Activated CD4-positive, alpha-beta memory T cell treated with anti-CD3 and anti-CD28 coated beads for 36 hours (primary cell): ENCODE measurements at regions not wholly inside any gene's neighbourhood (a gene's known extent, or its start where the extent isn't known, plus 50 kb on each side); places are given as distances from the start of the nearest gene placed in this dataset.

Source experiments
- CTCF ChIA-PET: fragments of 350-600 bp; sonication (Branson Sonifier 250); formaldehyde crosslinking; loops from one replicate; lab custom pipeline; 2021; ENCODE audit warnings: antibody characterized with exemption, inconsistent platforms; lab: Charles Lee
- POLR2A ChIA-PET: fragments of 350-600 bp; sonication (Branson Sonifier 250); formaldehyde crosslinking; loops from one replicate; lab custom pipeline; 2021; ENCODE audit warnings: antibody characterized with exemption; lab: Charles Lee
- DNase-seq: peaks from one replicate; pipeline ENCODE4 v3.0.0-alpha.2; 2020
- H3K27ac Mint-ChIP-seq: one replicate; pipeline ENCODE4 v1.8.0; 2021; ENCODE audit warnings: mixed read lengths
- H3K27me3 Mint-ChIP-seq: one replicate; pipeline ENCODE4 v1.8.0; 2021; ENCODE audit warnings: mixed read lengths
- H3K36me3 Mint-ChIP-seq: one replicate; pipeline ENCODE4 v1.8.0; 2021; ENCODE audit warnings: mixed read lengths
- H3K4me1 Mint-ChIP-seq: one replicate; pipeline ENCODE4 v1.8.0; 2021; ENCODE audit warnings: low read depth, mixed read lengths
- H3K4me3 Mint-ChIP-seq: one replicate; pipeline ENCODE4 v1.8.0; 2021; ENCODE audit warnings: mild to moderate bottlenecking, mixed read lengths
- H3K9me3 Mint-ChIP-seq: one replicate; pipeline ENCODE4 v1.8.0; 2021; ENCODE audit warnings: mixed read lengths
- intact Hi-C: fragments of 100-400 bp; cut with micrococcal nuclease; formaldehyde crosslinking; loops from one replicate; pipeline ENCODE4 v1.15.1; 2023

DNA sequence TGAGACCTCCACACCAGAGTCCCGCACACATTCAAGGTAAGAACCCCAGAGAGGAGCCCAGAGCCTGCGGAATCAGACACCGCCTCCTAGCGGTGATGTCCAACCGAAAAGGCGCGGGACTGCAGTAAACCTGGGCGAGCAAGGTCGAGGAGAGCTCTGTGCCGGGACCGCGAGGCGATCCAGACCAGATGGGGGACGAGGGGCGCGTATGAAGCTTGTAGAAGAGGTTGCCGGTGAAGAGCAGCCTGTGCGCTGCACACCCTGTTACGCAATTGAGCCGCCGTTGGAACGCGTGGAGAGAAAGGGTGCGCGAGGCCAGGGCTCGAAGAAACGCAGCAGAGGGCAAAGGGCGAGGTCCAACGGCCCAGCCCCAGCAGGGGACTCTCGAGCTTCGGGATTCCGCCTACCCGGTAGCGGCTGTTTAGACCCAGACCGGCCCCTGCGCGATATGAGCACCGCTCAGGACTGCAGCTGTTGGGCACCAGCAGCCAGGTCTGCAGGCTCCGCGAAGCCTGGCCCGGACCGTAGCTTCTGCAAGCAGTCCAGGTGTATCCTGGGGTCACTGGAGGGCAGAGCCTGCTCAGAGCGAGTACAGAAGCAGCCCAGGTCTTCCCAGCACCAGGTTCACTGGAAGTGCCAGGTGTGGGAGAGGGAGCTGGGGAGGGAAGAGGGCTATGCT, 65.9 kb upstream of the ZNF599 start:
- intact Hi-C loops, result no loop called here

DNA sequence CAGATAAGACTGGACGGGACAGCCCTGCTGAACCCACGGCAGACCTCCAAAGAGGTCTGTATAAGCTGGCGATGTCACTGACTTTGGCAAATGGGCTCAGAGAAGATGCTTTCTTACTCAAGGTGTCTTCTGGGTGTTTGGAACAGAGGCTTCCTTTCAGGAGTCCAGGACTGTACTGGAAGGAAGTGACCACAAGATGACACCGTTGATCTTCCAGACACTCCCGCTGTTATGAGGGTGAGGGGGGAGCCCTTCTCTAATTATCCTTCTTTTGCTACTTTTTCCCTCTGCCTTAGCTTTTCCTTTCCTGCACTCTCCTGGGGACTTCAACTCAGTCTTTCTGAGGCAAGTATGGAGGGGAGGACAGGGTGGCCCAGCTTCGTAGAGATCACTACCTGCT, 65.2 kb upstream of the ZNF599 start:
- H3K9me3 Mint-ChIP-seq, result no peaks in the 10 kb centered on the region
- no peak for DNase-seq
- H3K4me3 Mint-ChIP-seq, result no peak overlapping the region
- no peaks in the 10 kb centered on the region for H3K36me3 Mint-ChIP-seq
- POLR2A ChIA-PET, result no interaction called here
- CTCF ChIA-PET, result interaction anchor here (0.8 to 1.5 kb wide), 4 partner anchors 11 to 89 kb away, joined by 3 to 4 read pairs (median 4); partner anchors contain the start of gene ZNF30
- intact Hi-C loops, result no loop called here
- no peaks in the 10 kb centered on the region for H3K27me3 Mint-ChIP-seq
- no peak overlapping the region for H3K27ac Mint-ChIP-seq
- peaks cover 14% of the 10 kb centered on the region for H3K4me1 Mint-ChIP-seq

More for the DNA sequence above, 65.9 kb upstream of the ZNF599 start:
- peak; percentile 39 for DNase-seq
- POLR2A ChIA-PET, result no interaction called here
- no peaks in the 10 kb centered on the region for H3K9me3 Mint-ChIP-seq
- H3K4me3 Mint-ChIP-seq, result no peak overlapping the region
- H3K27ac Mint-ChIP-seq, result no peak overlapping the region
- H3K36me3 Mint-ChIP-seq, result no peaks in the 10 kb centered on the region
- no peaks in the 10 kb centered on the region for H3K27me3 Mint-ChIP-seq
- CTCF ChIA-PET, result interaction anchor here (0.8 to 1.5 kb wide), 5 partner anchors 8 to 88 kb away, joined by 3 to 5 read pairs (median 4); partner anchors contain the start of gene ZNF30
- H3K4me1 Mint-ChIP-seq, result peaks cover 14% of the 10 kb centered on the region

DNA sequence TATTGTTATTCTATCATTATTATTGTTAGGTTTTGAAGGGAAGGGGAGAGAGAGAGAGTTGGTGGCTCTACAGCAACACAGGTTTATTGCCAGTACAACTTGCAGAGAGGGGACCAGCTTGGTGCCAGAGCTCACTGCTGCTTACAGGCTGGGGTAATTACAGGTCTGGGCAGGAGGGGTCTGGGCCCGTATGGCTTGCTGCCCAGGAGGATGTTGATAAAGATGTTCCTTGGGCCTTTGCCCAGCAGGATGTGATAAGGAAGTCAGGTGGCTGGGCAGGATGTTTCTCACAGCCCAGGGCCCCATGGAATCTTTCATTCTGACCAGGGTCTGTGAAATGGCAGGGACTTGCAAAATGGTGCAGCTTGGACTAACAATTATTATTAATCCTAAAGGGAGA, 64.2 kb upstream of the ZNF599 start:
- CTCF ChIA-PET, result no interaction called here
- POLR2A ChIA-PET, result no interaction called here
- Mint-ChIP-seq H3K9me3 (no peaks in the 10 kb centered on the region), H3K4me3 (no peak overlapping the region), H3K36me3 (no peaks in the 10 kb centered on the region), H3K27me3 (no peaks in the 10 kb centered on the region), H3K27ac (no peak overlapping the region), H3K4me1 (peaks cover 14% of the 10 kb centered on the region)
- DNase-seq, result no peak
- intact Hi-C loops, result no loop called here

DNA sequence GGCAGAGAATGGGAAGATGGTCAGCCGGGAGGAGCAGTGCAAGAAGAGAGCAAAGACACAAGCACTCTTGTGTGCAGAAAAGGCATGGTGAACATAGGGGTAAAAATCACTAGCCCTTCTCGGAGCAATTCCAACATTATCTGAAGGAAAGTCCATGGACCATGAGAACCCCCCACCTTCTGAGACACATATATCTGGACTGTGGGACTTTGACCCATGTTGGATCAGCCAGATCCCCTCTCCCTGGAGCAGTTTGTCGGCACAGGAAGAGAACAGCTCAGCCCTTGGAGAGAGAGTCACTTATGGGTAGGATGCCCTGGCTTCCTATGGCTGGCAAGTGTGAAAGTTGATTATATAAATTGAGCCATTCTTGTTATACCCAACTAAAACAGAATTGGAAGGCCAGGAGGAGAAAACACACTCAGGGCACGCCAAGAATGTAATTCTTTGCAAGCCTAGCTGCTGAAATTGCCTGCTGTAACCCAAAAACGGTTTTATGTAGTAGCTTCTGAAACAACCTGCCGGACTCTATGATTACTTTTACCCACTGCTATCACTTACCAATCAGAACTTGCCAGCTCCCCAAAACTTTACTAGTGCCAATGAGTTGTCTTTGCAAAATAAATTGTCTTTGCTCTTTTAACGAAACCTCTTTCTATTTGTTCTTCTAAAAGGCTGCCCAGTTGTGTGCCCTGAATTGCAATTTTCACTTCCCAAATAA, 62.8 kb upstream of the ZNF599 start:
- intact Hi-C loops, result no loop called here
- H3K27ac Mint-ChIP-seq, result no peak overlapping the region
- POLR2A ChIA-PET, result no interaction called here
- H3K4me1 Mint-ChIP-seq, result peaks cover 14% of the 10 kb centered on the region
- no peak overlapping the region for H3K4me3 Mint-ChIP-seq
- CTCF ChIA-PET, result no interaction called here
- no peaks in the 10 kb centered on the region for H3K9me3 Mint-ChIP-seq
- H3K27me3 Mint-ChIP-seq, result no peaks in the 10 kb centered on the region
- DNase-seq, result no peak
- H3K36me3 Mint-ChIP-seq, result no peaks in the 10 kb centered on the region

DNA sequence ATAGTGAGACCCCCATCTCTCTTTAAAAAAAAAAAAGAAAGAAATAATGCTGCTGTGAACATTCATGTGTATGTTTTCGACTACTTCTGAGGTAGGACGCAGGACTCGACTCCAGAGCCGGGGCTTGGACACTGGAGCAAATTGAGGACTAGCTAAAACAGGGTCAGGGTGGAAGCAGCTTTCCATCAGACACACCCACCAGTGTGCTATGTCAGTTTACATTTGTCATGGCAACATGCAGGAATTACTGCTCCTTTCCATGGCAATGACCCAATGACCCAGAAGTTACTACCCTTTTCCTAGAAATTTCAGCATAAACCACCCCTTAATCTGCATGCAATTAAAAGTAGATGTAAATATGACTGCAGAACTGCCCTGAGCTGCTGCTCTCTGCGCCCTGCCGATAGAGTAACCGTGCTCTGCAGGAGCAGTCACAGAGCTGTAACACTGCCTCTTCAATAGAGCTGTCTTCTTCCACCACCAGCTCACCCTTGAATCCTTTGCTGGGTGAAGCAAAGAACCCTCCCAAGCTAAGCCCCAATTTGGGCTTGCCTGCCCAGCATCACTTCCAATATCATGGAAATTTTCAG, 61.6 kb upstream of the ZNF599 start:
- H3K27ac Mint-ChIP-seq, result no peak overlapping the region
- ChIA-PET POLR2A (no interaction called here), CTCF (no interaction called here)
- no peak overlapping the region for H3K4me3 Mint-ChIP-seq
- DNase-seq, result no peak
- intact Hi-C loops, result no loop called here
- no peaks in the 10 kb centered on the region for H3K27me3 Mint-ChIP-seq
- H3K4me1 Mint-ChIP-seq, result peaks cover 14% of the 10 kb centered on the region
- no peaks in the 10 kb centered on the region for H3K9me3 Mint-ChIP-seq
- H3K36me3 Mint-ChIP-seq, result no peaks in the 10 kb centered on the region

DNA sequence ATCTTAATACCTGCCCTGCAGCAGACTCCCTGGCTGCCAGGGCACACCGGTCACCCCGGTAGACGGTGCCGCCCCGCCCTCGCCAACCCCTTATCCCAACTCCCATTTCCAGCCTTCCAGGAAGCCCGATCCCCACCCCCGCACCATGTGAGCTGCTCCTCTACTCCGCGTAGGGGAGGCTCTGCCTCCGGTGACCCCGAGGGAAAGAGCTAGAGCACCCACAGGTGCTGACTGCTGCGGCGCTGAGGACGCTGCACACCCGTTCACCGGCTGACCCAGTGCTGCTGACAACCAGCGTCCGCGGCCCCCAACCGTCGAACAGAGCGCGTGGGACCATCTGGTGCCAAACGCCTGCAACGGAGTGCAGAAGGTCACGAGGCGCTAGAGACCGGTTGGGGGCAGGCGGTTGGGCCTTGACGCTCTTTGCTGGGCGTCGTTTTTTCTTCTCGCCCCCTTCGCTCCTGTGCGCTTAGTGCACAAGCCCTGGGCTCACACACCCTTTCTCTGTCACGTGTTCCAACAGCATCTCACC, 59.6 kb upstream of the ZNF599 start:
- Mint-ChIP-seq H3K36me3 (no peaks in the 10 kb centered on the region), H3K4me1 (peaks cover 7% of the 10 kb centered on the region), H3K27me3 (no peaks in the 10 kb centered on the region), H3K4me3 (no peak overlapping the region), H3K27ac (no peak overlapping the region), H3K9me3 (no peaks in the 10 kb centered on the region)
- DNase-seq, result no peak
- POLR2A ChIA-PET, result no interaction called here
- CTCF ChIA-PET, result no interaction called here
- intact Hi-C loops, result no loop called here

DNA sequence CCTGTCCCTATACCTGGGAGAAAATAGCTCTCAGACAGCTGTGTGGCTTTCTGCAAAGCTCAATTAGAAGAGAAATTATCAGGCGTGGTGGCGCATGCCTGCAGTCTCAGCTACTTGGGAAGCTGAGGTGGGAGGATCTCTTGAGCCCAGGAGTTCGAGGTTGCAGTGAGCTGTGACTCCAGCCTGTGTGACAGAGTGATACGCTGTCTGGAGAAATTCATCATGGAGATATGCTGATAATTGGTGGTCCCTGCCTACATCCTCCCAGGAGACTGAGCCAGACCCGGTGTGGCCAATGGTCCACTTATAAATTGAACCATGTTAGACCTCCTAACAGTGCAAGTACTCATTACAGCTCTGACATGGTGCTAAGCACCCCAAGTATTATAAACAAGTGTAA, 58.7 kb upstream of the ZNF599 start:
- POLR2A ChIA-PET, result no interaction called here
- intact Hi-C loops, result no loop called here
- H3K4me1 Mint-ChIP-seq, result no peaks in the 10 kb centered on the region
- no peaks in the 10 kb centered on the region for H3K9me3 Mint-ChIP-seq
- no peaks in the 10 kb centered on the region for H3K27me3 Mint-ChIP-seq
- no peaks in the 10 kb centered on the region for H3K36me3 Mint-ChIP-seq
- no peak overlapping the region for H3K4me3 Mint-ChIP-seq
- DNase-seq, result no peak
- H3K27ac Mint-ChIP-seq, result no peak overlapping the region
- CTCF ChIA-PET, result no interaction called here

DNA sequence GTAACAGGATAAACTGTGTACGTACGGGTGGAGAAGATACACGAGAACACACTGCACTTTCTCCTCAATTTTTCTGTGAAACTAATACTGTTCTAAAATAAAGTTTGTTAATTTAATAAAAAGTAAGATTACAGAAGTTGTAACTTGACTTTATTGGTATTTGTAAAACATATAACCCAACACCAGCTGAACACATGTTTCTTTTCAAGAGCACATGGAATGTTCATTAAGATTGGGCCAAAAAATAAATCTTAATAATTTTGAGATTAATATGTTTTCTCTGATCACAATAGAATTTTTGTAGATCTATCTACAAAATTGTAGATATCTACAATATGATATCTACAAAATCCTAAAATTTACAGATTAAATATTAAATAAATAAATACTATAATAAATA, 55.1 kb upstream of the ZNF599 start:
- no peak overlapping the region for H3K27ac Mint-ChIP-seq
- no peaks in the 10 kb centered on the region for H3K9me3 Mint-ChIP-seq
- no peak for DNase-seq
- H3K36me3 Mint-ChIP-seq, result no peaks in the 10 kb centered on the region
- POLR2A ChIA-PET, result interaction anchor here (0.5 kb wide), 1 partner anchor 64 kb away, joined by 3 read pairs; no protein-coding TSS in a partner anchor
- CTCF ChIA-PET, result no interaction called here
- H3K4me1 Mint-ChIP-seq, result no peaks in the 10 kb centered on the region
- intact Hi-C loops, result no loop called here
- no peak overlapping the region for H3K4me3 Mint-ChIP-seq
- no peaks in the 10 kb centered on the region for H3K27me3 Mint-ChIP-seq

DNA sequence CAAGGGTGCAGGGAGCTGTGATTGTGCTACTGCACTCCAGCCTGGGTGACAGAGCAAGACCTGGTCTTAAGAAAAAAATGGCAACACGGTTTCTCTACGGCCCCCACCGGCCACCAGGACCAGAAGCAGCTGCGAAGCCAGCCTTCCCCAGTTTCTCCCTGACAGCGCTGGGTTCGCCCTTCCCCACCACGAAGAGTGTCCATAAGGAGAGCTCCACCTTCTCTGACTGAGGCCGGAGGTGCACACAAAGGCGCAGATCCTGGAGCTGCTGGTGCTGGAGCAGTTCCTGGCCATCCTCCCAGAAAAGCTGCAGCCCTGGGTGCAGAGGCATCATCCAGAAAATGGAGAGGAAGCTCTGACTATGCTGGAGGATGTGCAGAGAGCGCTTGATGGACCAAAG, 52.2 kb upstream of the ZNF599 start:
- POLR2A ChIA-PET, result no interaction called here
- DNase-seq, result no peak
- no peaks in the 10 kb centered on the region for H3K9me3 Mint-ChIP-seq
- H3K4me3 Mint-ChIP-seq, result no peak overlapping the region
- no peaks in the 10 kb centered on the region for H3K4me1 Mint-ChIP-seq
- intact Hi-C loops, result no loop called here
- CTCF ChIA-PET, result interaction anchor here (0.6 kb wide), 1 partner anchor 840 kb away, joined by 3 read pairs; no protein-coding TSS in a partner anchor
- H3K27me3 Mint-ChIP-seq, result no peaks in the 10 kb centered on the region
- peaks cover 4% of the 10 kb centered on the region for H3K36me3 Mint-ChIP-seq
- no peak overlapping the region for H3K27ac Mint-ChIP-seq

DNA sequence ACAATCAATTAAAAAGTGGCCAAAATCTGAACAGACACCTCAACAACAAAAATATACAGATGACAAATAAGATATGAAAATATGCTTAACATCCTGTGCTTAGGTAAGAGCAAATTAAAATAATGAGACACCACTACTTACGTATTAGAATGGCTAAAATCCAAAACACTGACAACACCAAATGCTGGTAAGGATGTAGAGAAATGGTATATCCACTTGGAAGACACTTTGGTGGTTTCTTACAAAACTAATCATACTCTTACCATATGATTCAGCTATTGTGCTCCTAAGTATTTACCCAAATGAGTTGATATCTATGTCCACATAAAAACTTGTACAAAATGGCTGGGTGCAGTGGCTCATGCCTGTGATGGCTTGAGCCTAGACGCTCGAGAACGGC, 51.7 kb upstream of the ZNF599 start:
- no peaks in the 10 kb centered on the region for H3K4me1 Mint-ChIP-seq
- DNase-seq, result no peak
- intact Hi-C loops, result no loop called here
- H3K36me3 Mint-ChIP-seq, result peaks cover 9% of the 10 kb centered on the region
- H3K27me3 Mint-ChIP-seq, result no peaks in the 10 kb centered on the region
- no peak overlapping the region for H3K4me3 Mint-ChIP-seq
- H3K9me3 Mint-ChIP-seq, result no peaks in the 10 kb centered on the region
- H3K27ac Mint-ChIP-seq, result no peak overlapping the region
- CTCF ChIA-PET, result no interaction called here
- POLR2A ChIA-PET, result no interaction called here
